Ishikawa (cell line): ENCODE measurements at regions not wholly inside any gene's neighbourhood (a gene's known extent, or its start where the extent isn't known, plus 50 kb on each side); places are given as distances from the start of the nearest gene placed in this dataset.

Experiments used
- CEBPB ChIP-seq: IDR thresholded peaks from 2 replicates; pipeline ENCODE4 v1.6.1; 2012
- CREB1 ChIP-seq: IDR thresholded peaks from 2 replicates; pipeline ENCODE4 v1.6.1; 2012; ENCODE audit warnings: low read depth
- EGR1 ChIP-seq: IDR thresholded peaks from 2 replicates; pipeline ENCODE4 v1.6.1; 2012
- EP300 ChIP-seq: IDR thresholded peaks from 2 replicates; pipeline ENCODE4 v1.6.1; 2012; ENCODE audit warnings: borderline replicate concordance
- FOXM1 ChIP-seq: IDR thresholded peaks from 2 replicates; pipeline ENCODE4 v1.6.1; 2012; ENCODE audit warnings: low read depth, borderline replicate concordance
- NFIC ChIP-seq: IDR thresholded peaks from 2 replicates; pipeline ENCODE4 v1.6.1; 2012
- RAD21 ChIP-seq: IDR thresholded peaks from 2 replicates; pipeline ENCODE4 v1.6.1; 2012; ENCODE audit warnings: low read depth
- TAF1 ChIP-seq: IDR thresholded peaks from 2 replicates; pipeline ENCODE4 v1.6.1; 2012; ENCODE audit warnings: low read depth, mild to moderate bottlenecking
- TCF12 ChIP-seq: IDR thresholded peaks from 2 replicates; pipeline ENCODE4 v1.6.1; 2012; ENCODE audit warnings: low read depth
- TEAD4 ChIP-seq: IDR thresholded peaks from 2 replicates; pipeline ENCODE4 v1.6.1; 2012
- YY1 ChIP-seq: IDR thresholded peaks from 2 replicates; pipeline ENCODE4 v1.6.1; 2012; ENCODE audit warnings: low read depth
- ZBTB7A ChIP-seq: IDR thresholded peaks from 2 replicates; pipeline ENCODE4 v1.6.1; 2012; ENCODE audit warnings: low read depth
- TF ChIP-seq, protein P1 (sequence below): IDR thresholded peaks from 2 replicates; pipeline ENCODE4 v1.6.1; 2012
- TF ChIP-seq, protein P2 (sequence below): IDR thresholded peaks from 2 replicates; pipeline ENCODE4 v1.6.1; 2012
- TF ChIP-seq, protein P3 (sequence below): IDR thresholded peaks from 2 replicates; pipeline ENCODE4 v1.6.1; 2012; ENCODE audit warnings: low read depth, mild to moderate bottlenecking

DNA sequence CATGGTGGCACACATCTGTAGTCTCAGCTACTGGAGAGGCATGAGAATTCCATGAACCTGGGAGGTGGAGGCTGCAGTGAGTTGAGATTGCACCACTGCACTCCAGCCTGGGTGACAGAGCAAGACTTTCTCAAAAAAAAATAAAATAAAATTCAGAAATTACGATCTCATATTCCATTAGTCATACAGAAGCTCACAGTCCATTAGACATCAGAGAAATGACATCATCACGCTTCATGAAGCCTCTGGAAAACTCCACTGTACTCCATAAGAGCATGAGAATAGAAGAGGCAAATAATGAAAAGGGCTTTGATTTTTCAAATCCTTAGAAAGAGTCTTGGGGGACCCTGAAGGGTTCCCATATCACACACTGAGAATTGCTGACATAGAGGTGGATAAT lies 145.0 kb upstream of the MITF start:
- TF ChIP-seq TEAD4 (no peak), CEBPB (no peak), ZBTB7A (no peak), TCF12 (no peak), EP300 (no peak), TAF1 (no peak), EGR1 (no peak), FOXM1 (no peak), YY1 (no peak), RAD21 (no peak), NFIC (no peak), CREB1 (no peak)
- TF ChIP-seq, protein P1, sequence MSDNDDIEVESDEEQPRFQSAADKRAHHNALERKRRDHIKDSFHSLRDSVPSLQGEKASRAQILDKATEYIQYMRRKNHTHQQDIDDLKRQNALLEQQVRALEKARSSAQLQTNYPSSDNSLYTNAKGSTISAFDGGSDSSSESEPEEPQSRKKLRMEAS = no peak
- TF ChIP-seq, protein P2, sequence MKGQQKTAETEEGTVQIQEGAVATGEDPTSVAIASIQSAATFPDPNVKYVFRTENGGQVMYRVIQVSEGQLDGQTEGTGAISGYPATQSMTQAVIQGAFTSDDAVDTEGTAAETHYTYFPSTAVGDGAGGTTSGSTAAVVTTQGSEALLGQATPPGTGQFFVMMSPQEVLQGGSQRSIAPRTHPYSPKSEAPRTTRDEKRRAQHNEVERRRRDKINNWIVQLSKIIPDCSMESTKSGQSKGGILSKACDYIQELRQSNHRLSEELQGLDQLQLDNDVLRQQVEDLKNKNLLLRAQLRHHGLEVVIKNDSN = no peak
- TF ChIP-seq, protein P3, sequence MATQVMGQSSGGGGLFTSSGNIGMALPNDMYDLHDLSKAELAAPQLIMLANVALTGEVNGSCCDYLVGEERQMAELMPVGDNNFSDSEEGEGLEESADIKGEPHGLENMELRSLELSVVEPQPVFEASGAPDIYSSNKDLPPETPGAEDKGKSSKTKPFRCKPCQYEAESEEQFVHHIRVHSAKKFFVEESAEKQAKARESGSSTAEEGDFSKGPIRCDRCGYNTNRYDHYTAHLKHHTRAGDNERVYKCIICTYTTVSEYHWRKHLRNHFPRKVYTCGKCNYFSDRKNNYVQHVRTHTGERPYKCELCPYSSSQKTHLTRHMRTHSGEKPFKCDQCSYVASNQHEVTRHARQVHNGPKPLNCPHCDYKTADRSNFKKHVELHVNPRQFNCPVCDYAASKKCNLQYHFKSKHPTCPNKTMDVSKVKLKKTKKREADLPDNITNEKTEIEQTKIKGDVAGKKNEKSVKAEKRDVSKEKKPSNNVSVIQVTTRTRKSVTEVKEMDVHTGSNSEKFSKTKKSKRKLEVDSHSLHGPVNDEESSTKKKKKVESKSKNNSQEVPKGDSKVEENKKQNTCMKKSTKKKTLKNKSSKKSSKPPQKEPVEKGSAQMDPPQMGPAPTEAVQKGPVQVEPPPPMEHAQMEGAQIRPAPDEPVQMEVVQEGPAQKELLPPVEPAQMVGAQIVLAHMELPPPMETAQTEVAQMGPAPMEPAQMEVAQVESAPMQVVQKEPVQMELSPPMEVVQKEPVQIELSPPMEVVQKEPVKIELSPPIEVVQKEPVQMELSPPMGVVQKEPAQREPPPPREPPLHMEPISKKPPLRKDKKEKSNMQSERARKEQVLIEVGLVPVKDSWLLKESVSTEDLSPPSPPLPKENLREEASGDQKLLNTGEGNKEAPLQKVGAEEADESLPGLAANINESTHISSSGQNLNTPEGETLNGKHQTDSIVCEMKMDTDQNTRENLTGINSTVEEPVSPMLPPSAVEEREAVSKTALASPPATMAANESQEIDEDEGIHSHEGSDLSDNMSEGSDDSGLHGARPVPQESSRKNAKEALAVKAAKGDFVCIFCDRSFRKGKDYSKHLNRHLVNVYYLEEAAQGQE = no peak

DNA sequence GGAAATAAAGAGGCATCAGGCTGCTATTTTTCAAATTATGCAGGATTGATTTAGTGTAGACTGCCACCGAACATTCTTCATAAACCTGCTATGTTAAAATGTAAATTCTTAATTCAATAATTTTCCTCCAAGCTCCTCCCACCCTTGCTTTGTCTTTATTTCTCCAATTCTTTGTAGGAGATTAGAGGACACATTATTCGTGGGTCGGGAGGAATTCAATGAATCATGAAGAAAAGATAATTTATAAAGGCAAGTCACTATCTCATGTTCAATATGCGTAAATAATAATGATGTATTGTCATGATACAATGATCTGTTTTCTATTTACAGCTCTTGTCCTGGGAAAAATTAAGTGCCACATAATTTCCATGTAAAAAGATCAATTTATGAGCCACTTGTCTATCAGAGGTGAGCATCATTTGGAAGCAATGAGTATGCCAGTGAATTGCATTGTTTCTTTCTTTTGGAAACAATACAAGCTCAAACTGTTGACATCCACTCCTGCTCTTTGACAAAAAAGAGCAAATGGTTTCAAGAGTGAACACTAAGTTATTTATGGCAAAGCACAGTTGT lies 148.0 kb upstream of the MITF start:
- TF ChIP-seq CREB1 (no peak), CEBPB (no peak), EGR1 (no peak), NFIC (no peak), TCF12 (no peak), TEAD4 (no peak), FOXM1 (no peak), RAD21 (no peak), ZBTB7A (no peak), EP300 (no peak), YY1 (no peak), TAF1 (no peak)
- TF ChIP-seq, protein P2 = no peak
- TF ChIP-seq, protein P1 = no peak
- TF ChIP-seq, protein P3 = no peak

DNA sequence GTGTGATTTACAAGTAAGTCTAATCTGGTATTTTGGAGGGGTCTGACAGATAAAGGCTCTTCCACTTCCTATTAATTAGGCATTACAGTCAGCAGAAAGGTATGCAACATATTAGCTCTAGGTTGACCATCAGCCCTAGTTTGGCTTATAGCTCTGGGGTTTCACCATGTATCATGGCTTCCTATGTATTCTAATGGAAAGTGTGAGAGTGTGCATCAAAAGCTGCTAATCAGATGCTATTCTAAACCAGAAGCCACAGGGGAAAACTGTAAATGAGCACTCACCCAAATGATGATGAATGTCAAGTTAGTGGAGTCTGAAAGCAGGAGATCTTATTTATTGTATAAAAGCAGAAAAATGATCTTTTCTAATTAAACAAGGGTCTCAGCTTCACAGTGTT lies 149.2 kb upstream of the MITF start:
- TF ChIP-seq, protein P1 = no peak
- TF ChIP-seq EP300 (no peak), FOXM1 (no peak), EGR1 (no peak), YY1 (no peak), NFIC (no peak), TAF1 (no peak), RAD21 (no peak), TCF12 (no peak), CEBPB (no peak), TEAD4 (no peak)
- TF ChIP-seq, protein P2 = no peak
- TF ChIP-seq, protein P3 = no peak

DNA sequence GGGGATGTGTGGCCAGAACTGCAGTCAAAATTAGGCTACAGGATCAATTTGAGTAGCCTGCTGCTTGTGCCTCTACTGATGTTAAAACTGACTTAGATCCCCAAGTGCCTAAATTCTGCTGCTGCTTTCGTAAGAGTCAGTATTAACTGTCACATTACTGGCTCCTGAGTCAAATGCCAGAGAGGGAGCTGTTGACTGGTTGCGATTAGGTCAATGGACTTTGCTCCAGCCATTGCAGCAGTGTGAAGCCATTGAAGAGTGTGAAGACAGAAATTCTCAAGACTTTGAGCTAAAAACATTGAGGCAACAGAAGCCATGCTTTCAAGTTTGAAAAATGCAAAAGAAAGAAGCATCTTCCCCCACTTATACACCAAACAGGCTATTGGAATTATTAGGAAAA lies 151.1 kb upstream of the MITF start:
- TF ChIP-seq, protein P2 = no peak
- TF ChIP-seq EGR1 (no peak), CEBPB (no peak), CREB1 (no peak)
